Breast epithelium (tissue), 3 donors: ENCODE measurements at regions not wholly inside any gene's neighbourhood (a gene's known extent, or its start where the extent isn't known, plus 50 kb on each side); places are given as distances from the start of the nearest gene placed in this dataset.

Experiments
- CTCF ChIP-seq, 3 donors: fragments of 450-650 bp; IDR thresholded peaks; one replicate each; pipeline ENCODE4 v1.5.1; 2016 to 2017; ENCODE audit warnings: antibody characterized with exemption in 3 of 3, mild to moderate bottlenecking in 3 of 3, moderate library complexity in 3 of 3
- POLR2A ChIP-seq: fragments of 450-650 bp; IDR thresholded peaks from one replicate; pipeline ENCODE4 v1.6.1; 2016; ENCODE audit warnings: antibody characterized with exemption, mild to moderate bottlenecking, moderate library complexity
- POLR2AphosphoS5 ChIP-seq, 3 donors: sonication (generic); formaldehyde crosslinking; IDR thresholded peaks; one replicate each; pipeline ENCODE4 v1.6.1; 2017; ENCODE audit warnings: antibody characterized with exemption in 3 of 3

DNA sequence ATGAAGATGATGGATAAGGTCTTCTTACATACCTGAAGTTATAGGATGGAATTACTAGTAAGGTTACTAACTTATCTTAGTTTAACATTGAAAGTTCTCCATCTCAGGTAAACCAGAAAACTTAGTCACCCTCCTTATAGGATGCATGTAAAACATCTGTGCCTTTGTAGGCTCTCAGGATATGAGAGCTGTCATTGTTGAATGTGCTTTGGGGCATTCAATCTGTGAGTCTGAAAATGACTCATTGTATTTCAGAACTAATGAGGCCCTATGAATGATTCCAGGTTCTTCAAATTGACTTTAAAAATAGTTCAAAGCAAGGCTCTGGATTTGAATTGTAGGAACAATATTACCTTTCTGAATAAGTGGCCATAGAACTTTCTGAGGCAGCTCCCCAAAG lies 237.7 kb upstream of the AZI2 start:
- TF ChIP-seq POLR2A (no peak), CTCF (IDR thresholded peaks at IDR 0.05) (no peak), POLR2AphosphoS5 (IDR thresholded peaks at IDR 0.05) (no peak)
